ENCODE measurements at regions not wholly inside any gene's neighbourhood (a gene's known extent, or its start where the extent isn't known, plus 50 kb on each side); places are given as distances from the start of the nearest gene placed in this dataset.

DNA sequence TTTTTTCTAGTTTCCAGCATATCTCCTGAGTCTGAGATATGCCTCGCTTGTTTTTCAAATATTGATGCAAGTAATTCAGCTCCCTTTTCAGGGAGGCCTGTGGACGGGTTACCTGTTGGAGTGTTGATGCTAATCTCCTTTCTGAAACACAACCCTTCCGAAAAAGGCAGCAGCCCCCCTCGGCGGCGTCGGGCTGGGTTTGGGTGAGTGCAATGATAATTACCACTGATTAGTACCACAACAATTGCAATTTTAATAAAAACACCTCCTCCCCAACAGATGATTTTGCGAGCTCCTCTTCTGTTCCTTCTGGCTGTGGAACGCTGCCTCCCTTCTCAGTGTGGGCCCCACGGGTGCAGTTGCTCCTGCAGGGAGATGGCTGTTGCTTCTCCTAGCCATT, 66.3 kb downstream of the PTGR3 start:
- TF ChIP-seq POLR2AphosphoS5 (IDR thresholded peaks at IDR 0.05; ENCODE audit: low read depth, low read length) (no peak), GABPA (IDR thresholded peaks at IDR 0.05; ENCODE audit: low read depth) (no peak), RXRA (IDR thresholded peaks at IDR 0.05; ENCODE audit: borderline replicate concordance, low read depth) (no peak), TAF1 (IDR thresholded peaks at IDR 0.05; ENCODE audit: borderline replicate concordance, low read depth, low read length) (no peak), FOSL2 (IDR thresholded peaks at IDR 0.05; ENCODE audit: borderline replicate concordance, low read depth) (no peak), EZH2phosphoT487 (IDR thresholded peaks at IDR 0.05; ENCODE audit: borderline replicate concordance, low read depth) (no peak), GATA2 (CRISPR knock-in tag; IDR thresholded peaks at IDR 0.05) (no peak)
- TF ChIP-seq, protein P1, sequence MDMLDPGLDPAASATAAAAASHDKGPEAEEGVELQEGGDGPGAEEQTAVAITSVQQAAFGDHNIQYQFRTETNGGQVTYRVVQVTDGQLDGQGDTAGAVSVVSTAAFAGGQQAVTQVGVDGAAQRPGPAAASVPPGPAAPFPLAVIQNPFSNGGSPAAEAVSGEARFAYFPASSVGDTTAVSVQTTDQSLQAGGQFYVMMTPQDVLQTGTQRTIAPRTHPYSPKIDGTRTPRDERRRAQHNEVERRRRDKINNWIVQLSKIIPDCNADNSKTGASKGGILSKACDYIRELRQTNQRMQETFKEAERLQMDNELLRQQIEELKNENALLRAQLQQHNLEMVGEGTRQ (IDR thresholded peaks at IDR 0.05; ENCODE audit: borderline replicate concordance, low read depth, low read length), result no peak
- TF ChIP-seq, protein P2, sequence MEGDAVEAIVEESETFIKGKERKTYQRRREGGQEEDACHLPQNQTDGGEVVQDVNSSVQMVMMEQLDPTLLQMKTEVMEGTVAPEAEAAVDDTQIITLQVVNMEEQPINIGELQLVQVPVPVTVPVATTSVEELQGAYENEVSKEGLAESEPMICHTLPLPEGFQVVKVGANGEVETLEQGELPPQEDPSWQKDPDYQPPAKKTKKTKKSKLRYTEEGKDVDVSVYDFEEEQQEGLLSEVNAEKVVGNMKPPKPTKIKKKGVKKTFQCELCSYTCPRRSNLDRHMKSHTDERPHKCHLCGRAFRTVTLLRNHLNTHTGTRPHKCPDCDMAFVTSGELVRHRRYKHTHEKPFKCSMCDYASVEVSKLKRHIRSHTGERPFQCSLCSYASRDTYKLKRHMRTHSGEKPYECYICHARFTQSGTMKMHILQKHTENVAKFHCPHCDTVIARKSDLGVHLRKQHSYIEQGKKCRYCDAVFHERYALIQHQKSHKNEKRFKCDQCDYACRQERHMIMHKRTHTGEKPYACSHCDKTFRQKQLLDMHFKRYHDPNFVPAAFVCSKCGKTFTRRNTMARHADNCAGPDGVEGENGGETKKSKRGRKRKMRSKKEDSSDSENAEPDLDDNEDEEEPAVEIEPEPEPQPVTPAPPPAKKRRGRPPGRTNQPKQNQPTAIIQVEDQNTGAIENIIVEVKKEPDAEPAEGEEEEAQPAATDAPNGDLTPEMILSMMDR (IDR thresholded peaks at IDR 0.05), result no peak

All from SK-N-SH (cell line).